Activated CD4-positive, CD25-positive, alpha-beta regulatory T cell treated with anti-CD3 and anti-CD28 coated beads, Interleukin-2, amount 50 U/mL, for 16 hours (primary cell): ENCODE measurements at regions not wholly inside any gene's neighbourhood (a gene's known extent, or its start where the extent isn't known, plus 50 kb on each side); places are given as distances from the start of the nearest gene placed in this dataset.

ENCODE experiments used
- DNase-seq: peaks from one replicate; pipeline ENCODE4 v3.0.0-alpha.2; 2020; ENCODE audit warnings: low read depth, low spot score

DNA sequence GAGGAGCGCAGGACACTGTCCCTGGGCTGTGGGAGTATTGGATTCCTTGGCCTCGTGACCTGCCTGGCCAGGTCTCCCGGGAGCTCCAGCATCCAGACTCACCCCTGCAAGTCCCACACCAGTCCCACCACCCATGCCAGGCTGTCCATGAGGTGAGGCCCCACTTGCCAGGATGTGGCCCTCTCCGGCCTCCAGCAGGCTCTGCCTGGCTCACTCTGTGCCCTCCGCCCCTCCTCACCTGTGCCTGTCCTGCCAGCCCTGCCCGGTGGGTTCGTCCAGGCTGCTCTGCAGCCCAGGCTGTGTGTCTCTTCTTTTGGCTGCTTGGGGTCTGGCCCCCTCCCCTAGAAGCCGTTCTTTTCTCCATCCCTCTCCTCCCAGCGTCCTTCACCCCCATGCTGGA lies 436.8 kb upstream of the MYT1L start:
- no peak for DNase-seq

DNA sequence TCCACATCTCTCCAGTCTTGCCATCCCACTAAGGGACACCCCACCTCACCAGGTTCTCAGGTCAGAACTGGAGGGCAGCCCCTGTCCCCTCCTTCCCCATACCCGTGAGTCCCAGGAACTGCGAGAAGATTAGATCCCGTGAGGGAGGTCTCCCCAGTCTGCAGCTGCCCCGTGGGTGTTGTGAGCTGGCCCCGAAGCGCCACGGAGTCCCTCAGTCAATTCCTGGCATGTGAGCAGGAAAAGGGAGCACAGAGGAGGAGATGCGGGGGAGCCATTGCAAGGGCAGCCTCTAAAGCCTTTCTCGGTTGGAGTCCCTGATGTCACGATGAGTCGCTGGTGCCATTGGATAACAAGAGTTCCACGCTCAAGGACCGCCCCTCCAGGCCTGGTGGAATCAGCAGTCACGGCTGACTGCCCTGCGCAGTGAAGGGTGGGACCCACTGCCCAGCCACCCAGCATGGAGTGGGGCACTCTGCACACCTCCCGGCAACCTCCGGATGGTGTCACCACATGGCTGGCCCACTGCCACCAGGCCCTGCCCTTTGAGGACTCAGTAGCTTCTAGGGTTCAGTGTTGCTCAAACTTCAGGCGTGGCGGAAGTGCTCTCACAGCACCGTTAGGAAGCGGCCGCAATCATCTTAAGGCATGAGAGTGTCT lies 434.9 kb upstream of the MYT1L start:
- no peak for DNase-seq

DNA sequence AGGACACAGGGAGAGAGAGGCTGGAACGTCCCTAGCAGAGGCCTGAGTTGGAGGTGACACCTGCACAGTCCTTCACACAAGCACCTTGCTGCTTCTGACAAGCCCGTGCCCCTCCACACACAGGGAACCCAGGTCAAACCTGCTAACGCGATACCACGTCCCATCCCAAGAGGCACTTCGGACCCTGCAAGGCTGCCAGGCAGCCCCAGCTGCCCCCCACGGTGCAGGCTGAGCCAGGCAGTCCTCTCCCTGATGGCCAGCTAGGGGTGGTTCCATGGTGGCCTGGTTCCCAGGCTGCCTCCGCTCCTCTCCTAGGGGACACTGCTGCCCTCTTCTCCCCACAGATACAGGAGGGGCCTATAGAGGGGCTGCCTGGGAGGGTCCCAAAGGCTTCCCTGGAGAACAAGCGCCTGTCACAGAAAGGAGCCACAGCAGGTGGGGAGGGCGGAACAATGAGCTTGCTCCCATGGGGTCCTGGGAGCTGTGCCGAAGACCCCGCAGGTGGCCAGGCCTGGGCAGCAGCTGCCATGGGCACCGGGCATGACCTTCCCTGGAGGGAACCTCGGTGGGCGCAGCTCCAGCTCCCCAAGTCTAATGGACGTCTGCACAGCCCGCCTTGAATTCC lies 434.2 kb upstream of the MYT1L start:
- DNase-seq, result no peak

DNA sequence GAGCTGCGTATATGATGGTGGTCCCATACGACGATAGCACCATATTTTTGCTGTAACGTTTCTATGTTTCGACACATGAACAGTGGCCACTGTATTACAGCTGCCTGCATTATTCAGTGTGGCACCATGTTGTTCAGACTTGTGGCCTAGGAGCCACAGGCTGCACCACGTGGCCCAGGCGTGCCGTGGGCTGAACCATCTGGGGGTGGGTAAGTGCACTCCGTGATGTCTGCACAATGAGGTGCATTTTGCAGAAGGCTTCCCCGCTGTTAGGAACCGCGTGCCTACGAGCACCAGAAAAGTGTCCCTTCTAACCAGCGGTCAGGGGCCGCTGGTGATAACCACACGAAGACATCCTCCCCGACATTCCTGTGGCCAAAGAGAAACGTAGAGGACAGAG lies 433.7 kb upstream of the MYT1L start:
- no peak for DNase-seq

DNA sequence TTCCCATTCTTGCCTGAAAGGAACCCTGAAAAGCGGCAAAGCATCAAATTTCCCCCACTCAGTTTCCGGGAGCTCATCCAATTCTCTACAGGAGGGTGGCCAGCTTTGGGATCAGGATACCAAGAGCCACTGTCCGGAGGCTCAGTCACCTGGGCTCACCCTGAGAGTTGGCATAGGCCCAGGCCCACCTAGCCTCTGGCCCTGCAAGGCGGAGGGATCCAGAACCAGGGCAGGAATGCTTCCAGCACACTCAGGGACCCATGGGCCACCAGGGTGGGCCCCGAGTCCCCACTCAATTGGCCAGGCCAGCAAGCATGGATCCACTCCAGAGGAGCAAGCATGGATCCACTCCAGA lies 432.9 kb upstream of the MYT1L start:
- DNase-seq, result no peak

DNA sequence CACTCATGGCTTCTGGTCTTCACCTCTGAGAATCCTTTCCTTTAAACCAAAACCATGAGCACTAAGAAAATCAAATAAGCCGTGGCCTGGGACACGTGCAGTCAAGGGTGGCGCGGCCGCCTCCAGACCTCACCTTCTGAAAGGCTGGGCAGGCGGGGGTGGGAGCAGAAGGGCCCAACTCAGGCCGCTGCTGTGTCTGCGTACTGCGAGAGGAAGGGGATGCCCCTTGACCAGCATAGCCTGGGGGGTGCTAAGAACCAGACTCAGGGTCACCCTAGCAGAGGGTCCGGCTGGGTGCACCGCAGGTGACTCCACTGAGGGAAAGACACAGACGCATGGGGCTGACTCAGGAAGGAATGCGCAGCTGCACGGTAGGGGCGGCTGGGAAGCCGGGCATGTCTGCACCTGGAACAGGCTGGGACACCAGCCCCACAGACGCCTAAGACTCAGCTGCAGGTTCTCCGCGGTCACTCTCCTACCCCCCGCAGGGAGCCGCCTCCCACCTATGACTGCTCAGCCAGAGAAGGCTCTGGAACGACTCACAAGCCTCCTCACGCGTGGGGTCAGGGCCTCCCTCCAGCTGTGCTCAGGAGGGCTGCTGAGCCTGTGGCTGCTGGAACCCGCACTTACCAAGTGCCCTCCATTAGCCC lies 432.4 kb upstream of the MYT1L start:
- DNase-seq, result no peak

DNA sequence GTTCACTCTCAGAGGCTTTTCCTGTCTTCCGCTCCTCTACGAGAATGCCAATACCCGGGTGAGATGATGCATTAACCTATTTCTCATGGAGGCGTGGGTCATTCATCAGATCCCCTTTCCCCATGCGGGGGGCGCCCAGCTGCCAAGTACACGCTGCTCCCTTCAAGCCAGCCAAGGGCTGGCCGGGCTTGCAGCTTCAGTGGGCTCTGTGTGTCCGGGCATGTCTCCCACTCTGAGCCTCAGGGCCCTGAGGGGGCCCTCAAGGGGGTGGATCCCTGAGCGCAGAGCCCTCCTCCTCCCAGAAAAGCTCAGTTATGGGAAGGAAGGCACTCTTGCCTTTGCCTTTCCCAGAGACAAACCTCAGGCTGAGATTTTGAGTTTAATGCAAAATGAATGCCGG lies 431.8 kb upstream of the MYT1L start:
- DNase-seq, result no peak

DNA sequence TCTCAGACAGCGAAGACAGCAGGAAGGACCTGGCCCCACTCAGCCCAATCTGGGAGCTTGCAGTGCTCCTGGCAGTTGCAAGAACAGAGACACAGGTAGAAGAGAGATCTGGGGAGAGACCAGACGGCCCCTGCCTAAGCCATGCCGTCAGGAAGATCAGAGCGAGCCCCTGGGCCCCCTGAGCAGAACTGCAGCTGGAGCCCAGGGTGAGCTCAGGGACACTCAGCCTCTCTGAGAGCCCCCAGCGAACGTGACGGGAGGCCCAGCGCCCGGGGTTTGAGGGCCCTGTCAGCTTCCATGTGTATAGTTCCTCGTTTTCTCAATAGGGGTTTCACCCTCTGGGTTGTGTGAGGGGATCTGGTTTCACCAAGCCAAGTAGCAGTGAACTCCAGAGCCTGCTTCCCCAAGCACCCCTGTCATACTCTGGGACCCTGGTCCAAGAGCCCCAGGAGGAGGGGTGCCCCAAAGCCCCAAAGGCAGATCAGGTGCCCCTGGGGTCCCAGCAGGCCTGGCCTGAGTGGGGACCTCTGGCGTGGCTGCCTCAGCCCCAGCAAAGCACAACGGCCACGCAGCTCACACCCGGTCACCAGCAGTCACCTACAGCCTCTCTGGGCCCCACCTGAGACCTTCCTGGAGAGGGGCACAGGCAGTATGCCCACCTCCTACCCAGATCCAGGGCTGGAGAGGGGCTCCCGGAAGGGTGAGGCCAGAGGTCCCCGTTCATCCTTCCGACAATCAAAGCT lies 431.3 kb upstream of the MYT1L start:
- DNase-seq, result no peak

DNA sequence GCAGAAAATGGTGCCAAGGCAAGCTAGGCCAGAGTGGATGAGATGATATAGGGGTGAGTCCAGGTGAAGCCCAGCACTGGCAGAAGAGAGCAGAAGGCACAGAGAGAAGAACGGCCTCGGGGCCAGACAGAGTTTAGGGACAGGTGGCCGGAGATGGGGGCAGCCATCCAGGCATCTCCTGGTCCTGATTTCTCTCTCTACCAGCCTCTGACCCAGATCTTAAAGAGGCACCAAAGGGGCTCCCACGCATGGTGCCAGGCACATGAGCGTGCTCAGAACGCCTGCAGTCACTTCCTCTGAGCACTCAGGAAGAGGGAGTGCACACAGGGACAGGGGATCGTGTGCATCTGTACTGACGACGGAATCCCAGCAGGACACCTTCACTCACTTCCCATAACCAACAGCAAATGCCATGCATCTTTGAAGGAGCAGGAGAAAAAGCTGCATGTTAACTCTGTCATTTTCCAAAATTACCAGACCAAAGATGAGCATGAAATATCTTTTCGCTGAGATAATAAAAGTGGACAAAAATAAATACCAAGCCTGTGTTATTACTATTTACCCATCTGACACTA lies 427.8 kb upstream of the MYT1L start:
- DNase-seq, result no peak

DNA sequence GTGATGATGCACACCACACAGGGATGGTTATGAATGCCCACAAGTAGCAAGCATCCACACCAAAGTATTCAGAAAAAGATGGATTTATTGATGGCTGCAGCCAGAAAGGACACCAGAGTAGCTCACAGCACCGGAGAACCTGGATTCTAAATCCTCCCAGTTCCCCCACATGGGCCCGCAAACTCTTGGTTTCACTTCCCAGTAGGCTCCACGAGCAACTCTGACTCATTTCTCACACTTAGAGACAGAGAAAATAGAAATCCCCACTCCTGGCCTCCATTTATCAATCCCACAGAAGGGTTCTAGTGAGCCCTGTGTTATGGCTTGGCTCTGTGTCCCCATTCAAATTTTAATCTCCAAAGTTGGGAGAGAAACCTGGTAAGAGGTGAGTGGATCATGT lies 426.7 kb upstream of the MYT1L start:
- no peak for DNase-seq

DNA sequence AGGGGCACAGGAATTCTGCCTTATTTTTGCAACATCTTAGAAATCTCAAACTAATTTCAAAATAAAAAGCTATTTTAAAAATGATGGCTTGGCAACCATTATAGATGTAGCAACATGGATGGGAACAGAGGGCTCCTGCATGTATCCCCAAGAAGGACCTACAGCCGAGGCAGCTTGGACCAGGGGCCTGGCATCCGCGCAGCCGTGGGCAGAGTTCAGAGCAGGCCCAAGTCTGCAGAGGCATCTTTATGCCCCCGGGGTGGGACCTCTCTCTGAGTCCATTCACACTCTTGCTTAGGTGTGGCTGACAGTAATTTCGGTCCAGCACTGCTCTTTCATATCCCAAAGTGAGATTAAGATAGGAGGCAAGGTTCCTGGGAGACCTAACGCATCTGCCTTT lies 425.8 kb upstream of the MYT1L start:
- no peak for DNase-seq

DNA sequence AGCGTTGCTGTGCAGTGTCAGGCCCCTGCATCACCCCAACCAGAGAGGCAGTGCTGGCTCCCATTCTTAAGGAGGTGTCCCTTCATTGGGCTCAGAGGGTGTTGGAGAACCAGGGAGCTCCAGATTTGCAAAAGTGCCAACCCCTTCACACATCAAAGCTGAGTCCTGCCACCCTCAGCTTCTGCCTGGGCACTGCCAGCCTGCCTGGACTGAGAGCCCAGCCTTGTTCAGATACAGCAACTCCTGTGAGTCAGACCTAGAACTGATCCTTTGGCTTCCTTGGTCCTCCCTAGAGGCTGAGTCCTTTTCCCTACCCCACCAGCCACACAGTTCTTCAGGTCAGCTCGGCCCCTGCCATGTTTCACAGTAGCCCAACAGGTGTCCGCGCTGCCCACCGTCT lies 424.9 kb upstream of the MYT1L start:
- no peak for DNase-seq

DNA sequence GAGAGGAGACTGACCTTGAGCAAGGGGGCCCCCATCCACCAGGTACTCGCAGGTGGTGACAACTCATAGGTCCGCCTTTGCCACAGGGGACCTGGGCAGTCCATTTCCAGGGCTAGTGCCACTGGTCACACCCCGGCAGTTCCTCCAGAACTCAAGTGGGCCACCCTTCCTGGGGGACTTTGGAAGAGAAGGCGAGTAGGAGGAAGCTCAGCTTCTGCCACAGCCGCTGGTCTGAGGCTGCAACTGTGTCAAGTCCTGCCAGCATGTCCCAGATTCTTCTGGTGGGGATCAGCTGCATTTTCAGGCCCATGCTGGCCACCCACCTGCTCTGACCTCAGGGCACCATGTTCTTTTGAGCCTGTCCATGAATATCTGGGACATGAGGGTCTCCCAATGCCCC lies 423.9 kb upstream of the MYT1L start:
- DNase-seq, result no peak

DNA sequence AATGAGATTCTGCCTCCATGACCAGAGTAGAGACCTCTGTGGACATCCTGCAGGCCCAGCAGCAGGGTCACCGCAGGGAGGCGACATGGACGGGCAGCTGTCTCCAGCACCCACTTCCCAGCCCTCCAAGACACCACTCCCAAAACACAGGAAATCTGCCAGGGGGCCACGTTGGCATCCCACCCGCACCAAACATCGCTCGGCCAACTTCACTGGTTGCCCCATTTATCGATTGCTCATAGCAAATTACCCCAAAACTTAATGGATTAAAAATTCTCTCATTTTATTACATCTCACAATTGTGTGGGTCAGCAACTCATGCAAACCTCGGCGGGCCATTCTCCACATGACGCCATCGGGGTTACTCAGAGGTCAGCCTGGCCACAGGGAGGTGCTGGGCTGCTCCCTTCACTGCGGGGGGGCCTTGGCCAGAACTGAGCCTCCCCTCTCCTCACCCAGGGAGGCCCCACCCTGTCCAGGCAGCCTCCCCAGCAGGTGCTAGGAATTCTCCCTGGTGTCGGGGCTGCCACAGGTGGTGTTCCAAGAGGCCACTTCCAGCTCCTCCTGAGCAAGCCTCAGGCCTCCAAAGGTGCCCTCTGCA lies 420.7 kb upstream of the MYT1L start:
- no peak for DNase-seq

DNA sequence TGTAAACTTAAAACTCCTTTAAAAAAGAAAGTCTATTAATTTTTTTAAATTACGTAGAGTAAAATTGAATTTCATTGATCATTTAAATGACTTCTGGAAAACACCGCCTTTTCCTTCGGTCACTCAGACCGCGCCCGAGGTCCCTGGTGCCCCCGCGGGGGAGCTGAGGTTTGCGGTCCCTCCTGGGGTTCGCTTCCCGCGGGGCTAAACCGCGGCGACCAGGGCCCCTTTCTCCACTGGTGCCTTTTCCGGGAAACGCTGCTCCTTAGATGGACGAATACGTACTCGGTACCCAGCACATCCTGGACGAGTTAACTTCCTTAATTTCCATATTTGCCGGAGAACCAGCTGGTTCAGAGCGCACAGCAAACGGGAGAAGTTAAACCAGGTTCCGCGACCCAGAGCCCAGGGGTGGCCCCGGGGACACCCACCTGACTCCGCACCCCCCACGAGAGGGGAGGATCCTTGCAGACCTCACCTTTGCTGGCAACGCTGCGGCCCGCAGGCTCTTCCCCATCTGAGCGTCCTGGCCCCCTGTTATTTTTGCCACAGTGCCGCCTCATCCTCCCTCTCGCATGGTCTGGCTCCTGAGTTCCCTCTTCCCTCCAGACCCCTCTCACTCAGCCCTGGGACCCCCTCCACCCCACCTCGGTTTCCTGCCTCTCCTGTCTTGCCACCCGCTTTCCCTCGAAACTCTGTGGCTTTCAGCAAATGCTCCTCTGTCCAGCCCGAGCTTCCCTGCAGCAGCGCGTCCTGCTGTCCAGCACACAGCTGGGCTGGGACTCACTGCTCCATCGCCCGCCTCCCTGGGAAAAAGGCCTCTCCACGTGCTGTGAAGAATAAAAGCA lies 420.0 kb upstream of the MYT1L start:
- DNase-seq, result no peak

DNA sequence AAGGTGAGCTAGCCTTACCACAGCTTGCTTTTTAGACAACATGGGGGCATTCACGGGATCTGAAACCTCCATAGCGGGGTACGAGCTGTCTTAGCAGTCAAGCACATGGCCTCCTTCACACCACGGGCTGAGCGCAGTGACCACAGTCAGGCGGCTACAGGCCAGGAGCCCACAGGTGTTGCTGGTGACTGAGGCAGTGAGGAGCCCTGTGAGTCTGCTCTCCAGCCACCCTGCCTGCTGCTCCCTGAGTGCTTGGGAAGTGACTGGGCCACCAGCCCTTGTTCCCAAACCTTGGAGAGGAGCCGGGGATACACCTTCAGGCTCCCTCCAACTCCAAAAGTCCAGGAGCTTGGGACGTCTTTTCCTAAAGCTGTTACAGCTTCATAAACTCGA lies 418.1 kb upstream of the MYT1L start:
- DNase-seq, result no peak

DNA sequence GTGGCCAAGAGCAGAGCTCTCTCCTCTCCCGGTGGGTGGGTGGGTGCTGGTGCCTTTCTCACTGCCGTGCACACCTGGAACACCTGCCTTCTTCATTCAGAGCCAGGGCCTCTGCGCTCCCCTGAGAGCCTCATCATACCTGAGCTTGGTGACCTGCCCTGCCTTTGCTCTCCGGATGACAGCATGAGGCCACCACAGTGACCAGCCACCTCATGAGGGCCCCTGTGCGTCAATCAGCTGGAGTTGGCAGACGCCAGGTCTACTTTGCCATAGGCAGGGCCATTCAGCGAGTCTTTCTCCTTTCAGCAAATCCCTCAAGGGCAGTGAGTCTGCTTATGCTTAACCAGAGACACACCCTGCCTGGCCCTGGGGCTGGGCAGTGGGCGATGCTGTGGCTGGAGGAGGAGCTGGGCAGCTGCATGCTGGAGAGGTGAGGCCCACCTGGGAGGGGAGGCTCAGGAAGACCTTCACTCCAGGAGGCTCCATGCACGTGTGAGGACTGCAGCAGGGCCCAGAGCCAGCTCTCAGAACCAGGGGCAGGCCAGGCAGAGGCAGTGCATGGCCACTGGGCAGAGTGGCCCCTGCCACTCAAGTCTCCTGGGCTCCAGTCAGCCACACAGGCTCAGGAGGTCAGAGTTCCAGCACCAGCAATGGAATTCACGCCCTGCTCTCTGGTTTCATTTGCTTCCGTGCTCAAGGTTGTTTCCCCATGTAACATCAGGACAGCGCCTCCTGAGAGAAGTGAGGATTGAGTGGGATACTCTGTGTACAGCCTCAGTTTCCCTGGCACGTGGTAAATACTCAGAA lies 417.5 kb upstream of the MYT1L start:
- DNase-seq, result no peak

DNA sequence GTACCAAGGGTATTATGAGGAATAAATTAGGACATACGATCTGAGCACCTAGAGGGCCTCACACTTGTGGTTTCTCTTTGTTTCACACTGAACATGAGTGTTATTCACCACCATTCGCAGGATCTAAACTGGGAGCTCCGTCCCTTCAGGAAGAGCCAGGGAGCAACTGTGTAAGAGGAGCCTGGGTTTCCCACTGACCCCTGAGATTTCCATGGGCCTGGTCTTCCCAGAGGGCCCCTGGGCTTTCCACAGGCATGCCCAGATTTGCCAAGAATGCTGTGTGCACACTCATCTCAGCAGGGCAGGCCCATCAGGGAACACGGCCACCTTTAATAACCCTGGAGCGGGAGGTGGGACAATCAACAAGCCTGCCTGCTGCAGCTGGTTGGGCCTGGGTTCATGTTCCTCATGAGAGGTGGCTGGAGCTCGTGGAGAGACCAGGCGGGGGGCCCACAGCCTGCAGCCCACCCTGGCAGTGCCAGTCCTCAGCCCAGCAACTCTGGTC lies 416.8 kb upstream of the MYT1L start:
- no peak for DNase-seq

DNA sequence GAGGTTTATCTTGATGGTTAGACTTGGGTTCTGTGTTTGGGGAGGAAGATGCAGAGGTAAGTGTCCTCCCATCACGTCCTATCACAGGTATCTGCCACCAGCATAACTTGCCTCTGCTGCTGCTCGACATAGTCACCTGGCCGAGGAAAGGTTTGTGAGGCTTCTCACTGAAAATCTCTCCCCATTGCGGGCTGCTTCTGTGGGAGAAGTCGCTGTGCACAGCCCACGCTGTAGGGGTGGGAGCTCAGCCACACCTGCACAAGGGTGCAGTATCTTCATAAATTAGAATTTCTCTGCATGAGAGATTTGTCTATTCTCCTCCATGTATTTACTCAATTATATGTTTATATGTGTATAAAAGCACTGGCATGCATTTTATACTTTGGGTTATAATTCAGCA lies 415.7 kb upstream of the MYT1L start:
- DNase-seq, result no peak
